ENCODE measurements at regions not wholly inside any gene's neighbourhood (a gene's known extent, or its start where the extent isn't known, plus 50 kb on each side); places are given as distances from the start of the nearest gene placed in this dataset.
A peak's percentile ranks its signal among the peaks of the same experiment; 100 is the strongest.

DNA sequence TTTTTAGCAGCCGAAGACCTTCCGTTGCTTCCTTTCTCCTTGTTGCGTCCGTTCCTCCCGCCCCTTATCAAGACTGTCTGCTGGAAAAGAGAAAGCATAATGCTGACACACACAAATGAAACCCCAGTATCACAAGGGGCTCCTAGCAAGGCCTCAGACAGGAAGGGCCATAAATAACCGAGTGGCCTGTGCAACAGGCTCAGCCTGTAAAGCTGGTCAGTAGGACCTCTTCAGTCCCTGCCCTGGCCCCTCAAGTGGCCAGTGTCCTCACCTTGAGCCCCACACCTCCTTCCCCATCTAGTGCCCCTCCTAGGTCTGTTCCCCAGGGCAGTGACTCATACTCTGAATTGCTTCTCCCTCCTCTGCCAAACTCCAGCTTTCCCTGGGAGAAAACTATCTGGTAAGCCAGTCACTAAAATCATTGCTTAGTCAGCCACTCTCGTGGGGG is 174.6 kb upstream of the IL12B start:
- Mint-ChIP-seq H3K36me3 (peaks cover 2% of the 10 kb centered on the region), H3K4me1 (peaks cover 46% of the 10 kb centered on the region), H3K27me3 (ENCODE audit: low read depth) (no peaks in the 10 kb centered on the region), H3K9me3 (no peaks in the 10 kb centered on the region), H3K27ac (peak overlapping the region; percentile 97), H3K4me3 (peak overlapping the region; percentile 1)
- TF ChIP-seq, protein P1, sequence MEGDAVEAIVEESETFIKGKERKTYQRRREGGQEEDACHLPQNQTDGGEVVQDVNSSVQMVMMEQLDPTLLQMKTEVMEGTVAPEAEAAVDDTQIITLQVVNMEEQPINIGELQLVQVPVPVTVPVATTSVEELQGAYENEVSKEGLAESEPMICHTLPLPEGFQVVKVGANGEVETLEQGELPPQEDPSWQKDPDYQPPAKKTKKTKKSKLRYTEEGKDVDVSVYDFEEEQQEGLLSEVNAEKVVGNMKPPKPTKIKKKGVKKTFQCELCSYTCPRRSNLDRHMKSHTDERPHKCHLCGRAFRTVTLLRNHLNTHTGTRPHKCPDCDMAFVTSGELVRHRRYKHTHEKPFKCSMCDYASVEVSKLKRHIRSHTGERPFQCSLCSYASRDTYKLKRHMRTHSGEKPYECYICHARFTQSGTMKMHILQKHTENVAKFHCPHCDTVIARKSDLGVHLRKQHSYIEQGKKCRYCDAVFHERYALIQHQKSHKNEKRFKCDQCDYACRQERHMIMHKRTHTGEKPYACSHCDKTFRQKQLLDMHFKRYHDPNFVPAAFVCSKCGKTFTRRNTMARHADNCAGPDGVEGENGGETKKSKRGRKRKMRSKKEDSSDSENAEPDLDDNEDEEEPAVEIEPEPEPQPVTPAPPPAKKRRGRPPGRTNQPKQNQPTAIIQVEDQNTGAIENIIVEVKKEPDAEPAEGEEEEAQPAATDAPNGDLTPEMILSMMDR (IDR thresholded peaks at IDR 0.05; ENCODE audit: unreplicated experiment): no peak
- DNase-seq (ENCODE audit: low spot score in 2 of 2, unreplicated experiment in 2 of 2): peak in 1 of 2 experiments; percentile 45

GRCh38 chr5:159507055-159507454 is 176.8 kb upstream of the IL12B start:
- H3K36me3 Mint-ChIP-seq: no peaks in the 10 kb centered on the region

DNA sequence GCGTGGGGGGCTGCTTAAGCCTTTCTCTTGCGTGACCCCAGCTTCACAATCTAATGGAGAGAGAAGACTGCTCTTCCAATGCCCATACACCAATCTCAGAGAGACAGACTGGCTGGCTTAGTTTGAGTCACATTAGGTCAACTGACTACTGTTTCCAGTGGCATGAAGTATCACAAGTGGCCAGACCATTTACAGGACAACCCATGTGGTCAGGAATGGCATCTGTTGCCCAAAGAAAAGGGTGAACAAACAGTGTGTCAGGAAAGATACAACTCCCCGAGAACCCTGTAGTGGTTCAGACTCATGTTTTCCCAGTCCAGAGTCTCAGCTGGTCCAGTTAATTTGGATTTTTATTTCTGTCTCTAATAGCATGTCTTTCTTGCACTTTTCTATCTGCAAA is 177.4 kb upstream of the IL12B start:
- Mint-ChIP-seq H3K9me3 (no peaks in the 10 kb centered on the region), H3K27ac (no peak overlapping the region), H3K36me3 (no peaks in the 10 kb centered on the region), H3K4me1 (peaks cover 65% of the 10 kb centered on the region), H3K27me3 (ENCODE audit: low read depth) (no peaks in the 10 kb centered on the region), H3K4me3 (no peak overlapping the region)
- DNase-seq (ENCODE audit: low spot score in 2 of 2, unreplicated experiment in 2 of 2): no peak
- TF ChIP-seq, protein P1 (IDR thresholded peaks at IDR 0.05; ENCODE audit: unreplicated experiment): no peak

More at GRCh38 chr5:159507055-159507454, 176.8 kb upstream of the IL12B start:
- Mint-ChIP-seq H3K27ac (no peak overlapping the region), H3K4me1 (peaks cover 63% of the 10 kb centered on the region), H3K27me3 (ENCODE audit: low read depth) (no peaks in the 10 kb centered on the region), H3K4me3 (no peak overlapping the region), H3K9me3 (no peaks in the 10 kb centered on the region)
- no peak for DNase-seq (ENCODE audit: low spot score in 2 of 2, unreplicated experiment in 2 of 2)
- TF ChIP-seq, protein P1 (IDR thresholded peaks at IDR 0.05; ENCODE audit: unreplicated experiment): no peak

DNA sequence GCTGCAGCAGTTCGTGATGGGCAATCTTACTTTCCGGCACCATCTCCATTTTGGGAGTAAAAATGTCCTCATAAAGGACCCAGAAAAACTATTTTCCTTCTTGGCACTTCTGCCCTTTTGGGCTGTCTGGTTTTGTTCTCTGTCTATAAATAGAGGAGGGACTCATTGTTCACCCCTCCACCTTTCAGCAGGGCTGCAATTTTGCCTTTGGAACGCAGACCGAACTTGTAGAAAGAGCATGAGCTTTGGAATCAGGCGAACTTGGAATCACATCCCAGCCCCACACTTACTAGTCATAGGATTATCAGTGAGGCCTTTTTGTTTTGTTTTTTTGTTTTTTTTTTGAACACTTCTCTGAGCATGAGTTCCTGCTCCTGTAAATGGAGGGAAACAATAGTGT is 178.1 kb upstream of the IL12B start:
- H3K27me3 Mint-ChIP-seq (ENCODE audit: low read depth): no peaks in the 10 kb centered on the region
- H3K27ac Mint-ChIP-seq: peak overlapping the region; percentile 68
- H3K4me3 Mint-ChIP-seq: no peak overlapping the region
- peaks cover 61% of the 10 kb centered on the region for H3K4me1 Mint-ChIP-seq
- TF ChIP-seq, protein P1 (IDR thresholded peaks at IDR 0.05; ENCODE audit: unreplicated experiment): no peak
- H3K9me3 Mint-ChIP-seq: no peaks in the 10 kb centered on the region
- DNase-seq (ENCODE audit: low spot score in 2 of 2, unreplicated experiment in 2 of 2): no peak
- no peaks in the 10 kb centered on the region for H3K36me3 Mint-ChIP-seq

DNA sequence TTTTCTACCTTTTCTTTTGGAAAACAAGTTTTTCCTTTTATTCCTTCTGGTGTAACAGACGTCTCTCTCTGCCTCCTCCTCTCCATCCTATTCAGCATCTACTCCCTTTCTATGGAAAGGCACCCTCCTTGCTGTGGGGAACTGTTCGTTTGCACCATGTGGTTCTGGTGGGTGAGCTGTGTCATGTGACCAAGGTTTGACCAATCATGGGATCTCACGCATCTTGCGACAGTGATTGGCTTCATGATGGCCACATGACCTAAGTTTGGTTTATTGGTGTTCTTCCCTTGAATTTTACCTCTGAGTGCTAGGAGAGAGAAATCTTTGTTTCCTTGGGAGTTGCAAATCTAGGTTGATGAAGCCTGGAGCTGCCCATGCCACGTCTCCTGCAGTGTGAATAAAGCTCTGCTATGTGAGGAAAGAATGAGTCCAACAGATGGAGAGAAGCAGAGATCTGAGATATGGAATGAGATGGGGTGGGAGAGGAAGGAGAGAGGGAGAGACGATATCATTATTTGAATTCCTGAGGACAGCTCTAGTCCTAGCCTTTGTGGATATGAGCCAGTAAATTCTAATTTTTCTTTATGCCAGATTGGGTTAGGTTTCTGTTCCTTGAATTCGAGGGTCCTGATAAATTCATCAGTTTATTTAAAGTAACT is 178.8 kb upstream of the IL12B start:
- Mint-ChIP-seq H3K36me3 (no peaks in the 10 kb centered on the region), H3K9me3 (no peaks in the 10 kb centered on the region), H3K4me3 (no peak overlapping the region), H3K27me3 (ENCODE audit: low read depth) (no peaks in the 10 kb centered on the region), H3K4me1 (peaks cover 61% of the 10 kb centered on the region), H3K27ac (peak overlapping the region; percentile 70)
- DNase-seq (ENCODE audit: low spot score in 2 of 2, unreplicated experiment in 2 of 2): no peak
- TF ChIP-seq, protein P1 (IDR thresholded peaks at IDR 0.05; ENCODE audit: unreplicated experiment): no peak

All from mesothelial cell of epicardium (in vitro differentiated cells).